HCT116 (cell line): ENCODE measurements at regions not wholly inside any gene's neighbourhood (a gene's known extent, or its start where the extent isn't known, plus 50 kb on each side); places are given as distances from the start of the nearest gene placed in this dataset.
"Not testable (repeated sequence)": the region's sequence is repeated elsewhere in the genome, so short reads cannot be mapped to it uniquely, and the experiment has no call there.

Experiments used
- CTCF ChIP-seq, 3 experiments: fragments of 200-600 bp in 1 of 3; sonication (generic) in 1 of 3; IDR thresholded peaks in 2 of 3; conservative IDR thresholded peaks in 1 of 3; 2 replicates each; pipeline ENCODE4 v1.5.1; 2012 to 2017; ENCODE audit warnings: low read depth in 2 of 3, low read length in 2 of 3, antibody characterized with exemption in 1 of 3, borderline replicate concordance in 1 of 3, control low read depth in 1 of 3, mild to moderate bottlenecking in 1 of 3, mixed read lengths in 1 of 3, mixed run types in 1 of 3, moderate library complexity in 1 of 3; ENCODE audit not compliant: insufficient read depth in 1 of 3
- EGR1 ChIP-seq: IDR thresholded peaks from 2 replicates; pipeline ENCODE4 v1.6.1; 2012; ENCODE audit warnings: low read depth
- EZH2 ChIP-seq: fragments of 200-600 bp; sonication (generic); IDR thresholded peaks from 2 replicates; pipeline ENCODE4 v1.6.1; 2017; ENCODE audit warnings: antibody characterized with exemption, mixed run types
- EZH2phosphoT487 ChIP-seq: fragments of 200-600 bp; IDR thresholded peaks from 2 replicates; pipeline ENCODE4 v1.6.1; 2018; ENCODE audit warnings: antibody characterized with exemption, borderline replicate concordance
- MAX ChIP-seq: IDR thresholded peaks from 2 replicates; pipeline ENCODE4 v1.6.1; 2012
- POLR2A ChIP-seq: IDR thresholded peaks from 2 replicates; pipeline ENCODE4 v1.7.0; 2011; ENCODE audit warnings: borderline replicate concordance; ENCODE audit not compliant: insufficient read depth, insufficient read length; ENCODE audit errors: extremely low read depth
- POLR2AphosphoS5 ChIP-seq: IDR thresholded peaks from 2 replicates; pipeline ENCODE4 v1.6.1; 2011; ENCODE audit warnings: mild to moderate bottlenecking, low read depth, low read length, moderate library complexity
- REST ChIP-seq: IDR thresholded peaks from 2 replicates; pipeline ENCODE4 v1.6.1; 2012; ENCODE audit warnings: low read depth
- SIN3A ChIP-seq: IDR thresholded peaks from 2 replicates; pipeline ENCODE4 v1.6.1; 2012; ENCODE audit warnings: low read depth
- TCF7L2 ChIP-seq: IDR thresholded peaks from 2 replicates; pipeline ENCODE4 v1.7.0; 2011; ENCODE audit warnings: borderline replicate concordance, inconsistent platforms; ENCODE audit not compliant: insufficient read depth, insufficient read length; ENCODE audit errors: extremely low read depth
- YY1 ChIP-seq: IDR thresholded peaks from 2 replicates; pipeline ENCODE4 v1.6.1; 2011; ENCODE audit warnings: low read length, low read depth, moderate library complexity, mild to moderate bottlenecking; ENCODE audit not compliant: insufficient replicate concordance; ENCODE audit errors: extremely low read depth
- ZBTB33 ChIP-seq: IDR thresholded peaks from 2 replicates; pipeline ENCODE4 v1.6.1; 2011; ENCODE audit warnings: mild to moderate bottlenecking, low read length, moderate library complexity; ENCODE audit not compliant: insufficient replicate concordance; ENCODE audit errors: extremely low read depth
- ZFX ChIP-seq: fragments of 450-650 bp; IDR thresholded peaks from 2 replicates; pipeline ENCODE4 v1.6.1; 2017
- ZNF274 ChIP-seq: fragments of 200-500 bp; sonication (Bioruptor generic); IDR thresholded peaks from 2 replicates; pipeline ENCODE4 v1.6.1; 2014; ENCODE audit warnings: mild to moderate bottlenecking, low read depth, low read length, inconsistent platforms

GRCh38 chr5:85587806-85588205, 1029.9 kb upstream of the COX7C start:
- not testable (repeated sequence) for TF ChIP-seq POLR2A; EZH2; CTCF (IDR thresholded peaks at IDR 0.05 in 2 of 3, conservative IDR thresholded peaks at IDR 0.05 in 1 of 3; ENCODE audit: borderline replicate concordance in 1 of 3, insufficient read depth in 1 of 3, low read depth in 2 of 3, low read length in 2 of 3); SIN3A; TCF7L2; POLR2AphosphoS5; ZNF274; EZH2phosphoT487; ZBTB33; REST; EGR1; YY1; ZFX; MAX
